Retinal pigment epithelial cell (primary cell): ENCODE measurements at regions not wholly inside any gene's neighbourhood (a gene's known extent, or its start where the extent isn't known, plus 50 kb on each side); places are given as distances from the start of the nearest gene placed in this dataset.

Source experiments
- DNase-seq: peaks from one replicate; pipeline ENCODE4 v3.0.0-alpha.2; 2010; ENCODE audit warnings: low read depth
- H3K4me3 ChIP-seq: 2 replicates; pipeline ENCODE4 v1.5.1; 2011; ENCODE audit warnings: mild to moderate bottlenecking, low read length, control low read depth, moderate library complexity
- TF ChIP-seq, protein P1 (sequence below): conservative IDR thresholded peaks from 2 replicates; pipeline ENCODE4 v1.5.1; 2011; ENCODE audit warnings: low read depth, low read length, control low read depth, inconsistent platforms

DNA sequence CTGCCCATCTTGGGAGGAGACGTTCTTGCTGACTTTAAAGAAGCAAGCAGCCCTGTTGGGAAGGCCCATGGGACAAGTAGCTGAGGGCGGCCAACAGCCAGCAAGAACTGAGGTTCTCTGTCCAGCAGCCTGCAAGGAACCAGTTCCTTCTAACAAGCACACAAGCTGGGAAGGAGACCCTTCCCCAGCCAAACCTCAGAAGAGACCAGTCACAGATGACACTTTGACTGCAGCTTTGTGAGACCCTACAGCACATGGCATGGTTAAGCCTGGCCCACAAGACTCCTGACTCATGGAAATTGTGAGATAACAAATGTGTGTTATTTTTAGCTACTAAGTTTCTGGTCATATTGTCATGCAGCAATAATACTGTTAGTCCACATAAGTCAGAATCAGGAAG lies 99.9 kb downstream of the PRLHR start:
- no peak for DNase-seq
- TF ChIP-seq, protein P1, sequence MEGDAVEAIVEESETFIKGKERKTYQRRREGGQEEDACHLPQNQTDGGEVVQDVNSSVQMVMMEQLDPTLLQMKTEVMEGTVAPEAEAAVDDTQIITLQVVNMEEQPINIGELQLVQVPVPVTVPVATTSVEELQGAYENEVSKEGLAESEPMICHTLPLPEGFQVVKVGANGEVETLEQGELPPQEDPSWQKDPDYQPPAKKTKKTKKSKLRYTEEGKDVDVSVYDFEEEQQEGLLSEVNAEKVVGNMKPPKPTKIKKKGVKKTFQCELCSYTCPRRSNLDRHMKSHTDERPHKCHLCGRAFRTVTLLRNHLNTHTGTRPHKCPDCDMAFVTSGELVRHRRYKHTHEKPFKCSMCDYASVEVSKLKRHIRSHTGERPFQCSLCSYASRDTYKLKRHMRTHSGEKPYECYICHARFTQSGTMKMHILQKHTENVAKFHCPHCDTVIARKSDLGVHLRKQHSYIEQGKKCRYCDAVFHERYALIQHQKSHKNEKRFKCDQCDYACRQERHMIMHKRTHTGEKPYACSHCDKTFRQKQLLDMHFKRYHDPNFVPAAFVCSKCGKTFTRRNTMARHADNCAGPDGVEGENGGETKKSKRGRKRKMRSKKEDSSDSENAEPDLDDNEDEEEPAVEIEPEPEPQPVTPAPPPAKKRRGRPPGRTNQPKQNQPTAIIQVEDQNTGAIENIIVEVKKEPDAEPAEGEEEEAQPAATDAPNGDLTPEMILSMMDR = no peak
- no peak overlapping the region for H3K4me3 ChIP-seq

DNA sequence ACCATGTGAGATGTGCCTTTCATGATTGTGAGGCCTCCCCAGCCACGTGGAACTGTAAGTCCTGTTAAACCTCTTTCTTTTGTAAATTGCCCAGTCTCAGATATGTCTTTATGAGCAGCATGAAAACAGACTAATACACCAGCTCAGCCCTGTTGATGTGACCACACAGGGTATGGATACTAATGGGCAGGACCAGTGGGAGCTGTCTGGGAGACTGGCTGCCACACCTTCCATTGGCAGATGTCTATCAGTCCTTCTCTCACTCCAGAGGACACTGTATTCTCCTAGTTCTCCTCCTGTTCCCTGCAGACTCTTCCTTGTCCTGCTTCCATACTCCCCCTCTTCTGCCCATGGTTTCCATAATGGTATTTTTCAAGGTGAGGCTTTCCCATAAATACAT lies 104.4 kb downstream of the PRLHR start:
- H3K4me3 ChIP-seq = no peak overlapping the region
- no peak for DNase-seq
- TF ChIP-seq, protein P1 = no peak

DNA sequence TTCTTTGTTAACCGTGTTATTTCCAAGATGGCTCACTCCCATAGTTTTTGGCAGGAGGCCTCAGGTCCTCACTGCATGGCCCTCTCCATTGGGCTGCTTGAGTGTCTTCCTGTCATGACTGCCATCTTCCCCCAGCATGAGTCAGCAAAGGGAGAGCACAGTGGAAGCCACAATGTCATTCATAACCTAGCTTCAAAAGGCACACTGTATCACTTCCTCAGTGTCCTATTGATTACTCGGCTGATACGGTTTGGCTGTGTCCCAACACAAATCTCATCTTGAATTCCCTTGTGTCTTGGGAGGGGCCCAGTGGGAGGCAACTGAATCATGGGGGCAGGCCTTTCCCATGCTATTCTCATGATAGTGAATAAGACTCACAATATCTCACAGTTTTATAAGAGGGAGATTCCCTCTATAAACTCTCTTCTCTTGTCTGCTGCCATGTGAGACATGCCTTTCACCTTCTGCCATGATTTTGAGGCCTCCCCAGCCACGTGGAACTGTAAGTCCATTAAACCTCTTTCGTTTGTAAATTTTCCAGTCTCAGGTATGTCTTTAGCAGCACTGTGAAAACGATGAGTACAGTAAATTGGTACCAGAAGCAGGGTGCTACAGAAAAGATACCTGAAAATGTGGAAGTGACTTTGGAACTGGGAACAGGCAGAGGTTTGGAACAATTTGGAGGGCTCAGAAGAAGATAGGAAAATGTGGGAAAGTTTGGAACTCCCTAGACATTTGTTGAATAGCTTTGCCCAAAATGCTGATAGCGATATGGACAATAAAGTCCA lies 106.5 kb downstream of the PRLHR start:
- no peak for DNase-seq

DNA sequence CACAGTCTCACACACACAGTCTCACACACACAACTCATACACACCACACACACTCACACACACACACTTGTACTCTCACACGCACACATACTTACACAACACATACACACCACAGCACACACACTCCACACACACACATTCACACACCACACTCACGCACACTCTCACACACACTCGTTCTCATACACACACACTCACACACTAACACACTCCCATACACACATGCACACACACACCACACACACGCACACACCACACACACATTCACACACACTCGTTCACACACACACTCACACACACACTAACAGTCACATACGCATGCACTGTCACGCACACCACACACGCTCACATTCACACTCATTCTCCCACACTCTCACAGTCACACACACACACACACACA lies 109.8 kb downstream of the PRLHR start:
- no peak overlapping the region for H3K4me3 ChIP-seq
- TF ChIP-seq, protein P1 = no peak
- DNase-seq = no peak

More for the DNA sequence above, 106.5 kb downstream of the PRLHR start:
- no peak overlapping the region for H3K4me3 ChIP-seq
- TF ChIP-seq, protein P1 = no peak

DNA sequence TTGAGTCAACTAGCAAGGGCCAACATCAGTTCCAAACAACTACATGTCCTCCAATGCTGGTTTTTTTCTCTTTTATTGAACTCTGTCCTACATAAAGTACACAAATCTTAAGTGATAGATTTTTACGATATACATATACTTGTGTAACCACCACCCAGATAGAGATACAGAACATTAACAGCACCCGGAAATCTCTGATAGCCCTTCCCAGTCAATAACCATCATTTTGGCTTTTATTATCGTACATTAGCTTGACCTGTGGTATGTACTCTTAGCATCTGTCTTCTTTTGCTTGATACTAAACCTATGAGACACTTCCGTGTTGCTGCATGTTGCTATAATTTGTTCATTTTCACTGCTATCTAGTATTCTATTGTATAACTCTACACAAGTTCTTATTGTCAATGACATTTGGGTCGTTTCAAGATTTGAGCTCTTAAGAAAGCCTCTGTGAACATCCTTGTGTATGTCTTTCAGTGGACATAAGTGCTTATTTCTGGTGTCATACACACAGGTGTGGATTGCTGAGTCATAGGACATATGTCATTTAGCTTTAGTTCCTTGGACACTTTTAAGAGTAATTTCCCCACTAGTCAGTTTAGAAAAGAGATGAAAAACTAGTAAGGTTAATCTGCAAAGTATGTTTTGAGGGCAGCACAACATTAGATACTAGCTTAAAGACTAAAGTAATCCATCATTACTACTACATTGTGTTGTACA lies 111.1 kb downstream of the PRLHR start:
- no peak for DNase-seq
- H3K4me3 ChIP-seq = no peak overlapping the region
- TF ChIP-seq, protein P1 = no peak

DNA sequence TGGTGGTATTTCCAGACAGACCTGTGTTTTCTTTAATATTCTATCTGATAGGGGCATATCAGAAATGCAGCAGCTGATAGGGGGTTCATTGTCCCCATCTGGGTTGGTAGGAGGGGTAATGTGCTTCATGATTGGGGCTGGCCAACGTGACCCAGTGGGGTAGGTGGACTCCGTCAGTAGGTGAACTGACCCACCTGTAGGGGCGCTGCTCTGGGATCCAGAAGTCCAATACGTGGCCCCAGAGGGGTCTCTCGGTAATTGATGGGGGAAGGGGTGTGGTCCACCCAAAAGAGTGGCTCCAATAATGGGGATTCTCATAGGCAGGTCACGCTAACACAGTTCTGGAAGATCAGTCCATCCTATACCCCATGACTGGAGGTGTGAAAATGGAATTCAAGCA lies 112.0 kb downstream of the PRLHR start:
- H3K4me3 ChIP-seq = no peak overlapping the region
- TF ChIP-seq, protein P1 = no peak
- no peak for DNase-seq
